Esophagus muscularis mucosa (tissue), 4 donors: ENCODE measurements at regions not wholly inside any gene's neighbourhood (a gene's known extent, or its start where the extent isn't known, plus 50 kb on each side); places are given as distances from the start of the nearest gene placed in this dataset.

Experiments used
- EP300 ChIP-seq: sonication (generic); formaldehyde crosslinking; IDR thresholded peaks from one replicate; pipeline ENCODE4 v1.6.1; 2017; ENCODE audit warnings: antibody characterized with exemption
- POLR2A ChIP-seq: fragments of 450-650 bp; IDR thresholded peaks from one replicate; pipeline ENCODE4 v1.6.1; 2017; ENCODE audit warnings: antibody characterized with exemption, moderate library complexity, mild to moderate bottlenecking, low read depth
- TF ChIP-seq, protein P1 (sequence below), 3 experiments: fragments of 200-600 bp in 2 of 3; fragments of 450-650 bp in 1 of 3; sonication (generic) in 2 of 3; IDR thresholded peaks; one replicate each; pipeline ENCODE4 v1.5.1; 2017 to 2019; ENCODE audit warnings: antibody characterized with exemption in 3 of 3, mild to moderate bottlenecking in 2 of 3, moderate library complexity in 1 of 3

DNA sequence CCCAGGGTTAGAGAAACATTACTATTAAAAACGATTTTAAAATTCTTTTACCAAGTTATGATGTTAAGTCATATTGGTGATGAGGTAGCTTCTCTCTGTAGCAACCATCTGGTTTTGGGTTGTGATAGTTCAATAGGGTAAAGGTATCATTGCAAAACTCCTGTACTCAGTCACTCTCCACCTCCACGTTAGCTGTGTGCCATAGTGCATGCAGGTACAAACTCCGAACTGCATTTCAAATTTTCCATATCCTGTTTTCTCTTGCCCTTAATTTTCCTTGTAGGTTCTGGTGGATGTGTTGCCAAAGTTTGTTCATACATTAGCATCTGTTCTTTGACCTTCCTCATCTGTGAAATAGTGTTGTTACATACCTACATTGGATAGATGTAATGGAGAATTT, 53.1 kb upstream of the ARRDC3 start:
- TF ChIP-seq, protein P1, sequence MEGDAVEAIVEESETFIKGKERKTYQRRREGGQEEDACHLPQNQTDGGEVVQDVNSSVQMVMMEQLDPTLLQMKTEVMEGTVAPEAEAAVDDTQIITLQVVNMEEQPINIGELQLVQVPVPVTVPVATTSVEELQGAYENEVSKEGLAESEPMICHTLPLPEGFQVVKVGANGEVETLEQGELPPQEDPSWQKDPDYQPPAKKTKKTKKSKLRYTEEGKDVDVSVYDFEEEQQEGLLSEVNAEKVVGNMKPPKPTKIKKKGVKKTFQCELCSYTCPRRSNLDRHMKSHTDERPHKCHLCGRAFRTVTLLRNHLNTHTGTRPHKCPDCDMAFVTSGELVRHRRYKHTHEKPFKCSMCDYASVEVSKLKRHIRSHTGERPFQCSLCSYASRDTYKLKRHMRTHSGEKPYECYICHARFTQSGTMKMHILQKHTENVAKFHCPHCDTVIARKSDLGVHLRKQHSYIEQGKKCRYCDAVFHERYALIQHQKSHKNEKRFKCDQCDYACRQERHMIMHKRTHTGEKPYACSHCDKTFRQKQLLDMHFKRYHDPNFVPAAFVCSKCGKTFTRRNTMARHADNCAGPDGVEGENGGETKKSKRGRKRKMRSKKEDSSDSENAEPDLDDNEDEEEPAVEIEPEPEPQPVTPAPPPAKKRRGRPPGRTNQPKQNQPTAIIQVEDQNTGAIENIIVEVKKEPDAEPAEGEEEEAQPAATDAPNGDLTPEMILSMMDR (IDR thresholded peaks at IDR 0.05), result no peak
- TF ChIP-seq POLR2A, result no peak
- TF ChIP-seq EP300, result no peak
